Bronchial epithelial cell (primary cell): ENCODE measurements at regions not wholly inside any gene's neighbourhood (a gene's known extent, or its start where the extent isn't known, plus 50 kb on each side); places are given as distances from the start of the nearest gene placed in this dataset.

Experiments
- DNase-seq: peaks from one replicate; pipeline ENCODE4 v3.0.0-alpha.2; 2010; ENCODE audit warnings: low read depth
- FAIRE-seq: peaks from 2 replicates; lab custom pipeline; 2011; peaks lifted over from hg19 to GRCh38; lab: Jason Lieb, UNC
- H3K27me3 ChIP-seq: 2 replicates; pipeline ENCODE4 v1.5.1; 2011; ENCODE audit warnings: low read length; ENCODE audit not compliant: control insufficient read depth, insufficient read depth
- H3K36me3 ChIP-seq: 2 replicates; pipeline ENCODE4 v1.5.1; 2011; ENCODE audit warnings: low read length; ENCODE audit not compliant: control insufficient read depth, insufficient read depth
- H3K4me3 ChIP-seq: 2 replicates; pipeline ENCODE4 v1.5.1; 2011; ENCODE audit warnings: mild to moderate bottlenecking, low read depth, low read length, control low read depth
- TF ChIP-seq, protein P1 (sequence below): IDR thresholded peaks from 2 replicates; pipeline ENCODE4 v1.5.1; 2011; ENCODE audit warnings: mild to moderate bottlenecking, moderate library complexity, low read length, control low read depth, inconsistent platforms; ENCODE audit not compliant: insufficient read depth, severe bottlenecking

DNA sequence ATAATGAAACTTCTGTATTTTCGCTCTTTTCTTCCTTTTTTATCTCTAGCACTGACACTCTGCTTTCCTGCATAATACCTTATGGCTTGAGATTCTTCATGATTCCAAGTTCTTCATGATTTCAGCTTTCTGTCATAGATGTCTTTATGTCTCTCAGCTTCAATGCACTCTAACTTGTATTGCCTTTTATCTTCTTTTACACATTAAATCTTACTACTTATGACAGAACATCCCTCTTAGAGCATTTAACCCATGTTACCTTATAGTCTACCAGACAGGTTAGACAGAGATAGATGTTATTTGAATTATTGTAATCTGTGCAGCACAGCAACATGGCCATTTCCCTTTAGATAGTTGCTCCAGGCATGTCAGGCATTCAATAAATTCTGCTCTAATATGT, 1475.7 kb upstream of the TMEFF2 start:
- FAIRE-seq = no peak
- Histone ChIP-seq H3K4me3 (no peak overlapping the region), H3K27me3 (no peaks in the 10 kb centered on the region), H3K36me3 (no peaks in the 10 kb centered on the region)
- TF ChIP-seq, protein P1, sequence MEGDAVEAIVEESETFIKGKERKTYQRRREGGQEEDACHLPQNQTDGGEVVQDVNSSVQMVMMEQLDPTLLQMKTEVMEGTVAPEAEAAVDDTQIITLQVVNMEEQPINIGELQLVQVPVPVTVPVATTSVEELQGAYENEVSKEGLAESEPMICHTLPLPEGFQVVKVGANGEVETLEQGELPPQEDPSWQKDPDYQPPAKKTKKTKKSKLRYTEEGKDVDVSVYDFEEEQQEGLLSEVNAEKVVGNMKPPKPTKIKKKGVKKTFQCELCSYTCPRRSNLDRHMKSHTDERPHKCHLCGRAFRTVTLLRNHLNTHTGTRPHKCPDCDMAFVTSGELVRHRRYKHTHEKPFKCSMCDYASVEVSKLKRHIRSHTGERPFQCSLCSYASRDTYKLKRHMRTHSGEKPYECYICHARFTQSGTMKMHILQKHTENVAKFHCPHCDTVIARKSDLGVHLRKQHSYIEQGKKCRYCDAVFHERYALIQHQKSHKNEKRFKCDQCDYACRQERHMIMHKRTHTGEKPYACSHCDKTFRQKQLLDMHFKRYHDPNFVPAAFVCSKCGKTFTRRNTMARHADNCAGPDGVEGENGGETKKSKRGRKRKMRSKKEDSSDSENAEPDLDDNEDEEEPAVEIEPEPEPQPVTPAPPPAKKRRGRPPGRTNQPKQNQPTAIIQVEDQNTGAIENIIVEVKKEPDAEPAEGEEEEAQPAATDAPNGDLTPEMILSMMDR = no peak
- no peak for DNase-seq

DNA sequence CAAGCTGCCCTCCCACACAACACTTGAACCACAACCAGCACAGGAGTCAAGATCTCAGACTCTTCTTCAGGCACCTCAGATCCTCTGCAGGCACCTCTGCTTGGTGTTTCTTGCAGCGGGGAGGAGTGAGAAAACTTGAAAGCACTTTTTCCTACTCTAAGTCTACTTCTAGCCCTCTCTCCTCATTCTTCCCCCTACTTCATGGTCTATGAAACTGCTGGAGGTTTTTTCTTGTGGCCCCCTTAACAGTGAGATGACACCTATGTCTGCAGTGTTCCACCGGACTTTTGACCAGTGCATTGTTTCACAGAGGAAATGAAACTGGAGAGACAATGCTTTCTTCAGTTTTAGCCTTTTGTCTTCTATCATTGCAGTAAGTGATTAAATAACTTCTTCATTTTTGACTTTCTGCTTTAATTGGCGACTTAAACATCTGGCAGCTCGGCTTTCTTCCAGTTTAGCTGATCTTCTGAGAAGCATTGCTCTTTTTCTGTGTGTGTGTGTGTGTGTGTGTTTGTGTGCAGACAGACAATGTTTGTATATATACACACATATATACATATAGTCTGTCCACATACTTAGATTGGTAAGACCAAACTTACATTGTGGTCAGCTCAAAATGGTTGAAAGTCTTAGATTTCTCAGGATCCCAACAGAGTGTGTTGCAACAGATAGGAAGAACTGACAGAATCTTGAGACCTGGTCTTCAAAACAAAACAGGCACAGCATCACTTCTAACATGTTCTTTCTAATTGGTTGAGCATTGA, 1474.0 kb upstream of the TMEFF2 start:
- Histone ChIP-seq H3K4me3 (no peak overlapping the region), H3K27me3 (no peaks in the 10 kb centered on the region), H3K36me3 (no peaks in the 10 kb centered on the region)
- no peak for FAIRE-seq
- TF ChIP-seq, protein P1 = no peak
- DNase-seq = no peak

DNA sequence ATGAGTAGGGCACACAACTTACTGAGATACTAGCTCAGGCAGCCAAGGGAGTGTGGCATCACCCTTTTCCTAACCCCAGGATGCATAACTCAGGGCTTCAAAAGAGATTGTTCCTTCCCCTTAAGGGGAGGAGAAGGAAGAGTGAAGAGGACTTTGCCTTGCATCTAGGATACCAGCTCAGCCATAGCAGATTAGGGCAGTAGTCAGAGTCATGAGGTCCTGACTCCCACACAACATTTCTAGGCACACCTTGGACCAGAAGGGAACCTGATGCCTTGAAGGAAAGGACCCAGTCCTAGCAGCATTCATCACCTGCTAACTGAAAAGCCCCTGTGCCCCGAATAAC, 1433.2 kb upstream of the TMEFF2 start:
- TF ChIP-seq, protein P1 = no peak
- Histone ChIP-seq H3K36me3 (no peaks in the 10 kb centered on the region), H3K27me3 (no peaks in the 10 kb centered on the region), H3K4me3 (no peak overlapping the region)
- DNase-seq = no peak
- FAIRE-seq = no peak

DNA sequence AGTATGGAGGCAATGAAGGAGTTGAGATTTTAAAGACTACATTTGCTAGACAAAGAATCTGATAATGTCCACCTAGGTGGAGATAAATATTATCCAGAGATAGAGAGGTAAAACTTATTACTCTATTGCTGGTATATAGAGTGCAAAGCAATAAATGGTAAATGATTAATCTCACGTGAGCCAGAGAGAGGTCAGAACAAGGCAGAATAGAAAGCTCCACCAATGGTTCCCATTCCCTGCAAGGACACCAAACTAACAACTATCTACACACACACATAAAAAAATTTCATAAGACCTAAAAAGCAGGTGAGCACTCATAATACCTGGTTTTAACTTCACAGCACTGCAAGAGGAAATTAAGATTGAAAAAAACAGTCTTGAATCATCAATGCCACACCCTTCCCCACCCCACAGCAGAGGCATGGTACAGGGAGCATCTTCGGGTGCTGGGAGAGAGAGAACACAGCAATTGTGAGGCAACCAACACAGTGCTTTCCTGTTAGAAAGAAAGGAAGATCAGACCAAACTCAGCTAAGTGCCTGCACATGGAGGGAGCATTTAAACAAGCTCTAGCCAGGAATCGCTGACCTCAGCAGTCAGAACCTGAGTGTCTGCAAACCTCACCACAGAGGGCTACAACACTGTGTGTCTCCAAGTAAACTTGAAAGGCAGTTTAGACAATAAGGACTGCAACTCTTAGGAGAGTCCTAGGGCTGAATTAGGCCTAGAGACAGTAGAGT, 1432.6 kb upstream of the TMEFF2 start:
- FAIRE-seq (no peak), DNase-seq (no peak)
- no peaks in the 10 kb centered on the region for H3K27me3 ChIP-seq
- TF ChIP-seq, protein P1 = no peak
- H3K4me3 ChIP-seq = no peak overlapping the region
- no peaks in the 10 kb centered on the region for H3K36me3 ChIP-seq

DNA sequence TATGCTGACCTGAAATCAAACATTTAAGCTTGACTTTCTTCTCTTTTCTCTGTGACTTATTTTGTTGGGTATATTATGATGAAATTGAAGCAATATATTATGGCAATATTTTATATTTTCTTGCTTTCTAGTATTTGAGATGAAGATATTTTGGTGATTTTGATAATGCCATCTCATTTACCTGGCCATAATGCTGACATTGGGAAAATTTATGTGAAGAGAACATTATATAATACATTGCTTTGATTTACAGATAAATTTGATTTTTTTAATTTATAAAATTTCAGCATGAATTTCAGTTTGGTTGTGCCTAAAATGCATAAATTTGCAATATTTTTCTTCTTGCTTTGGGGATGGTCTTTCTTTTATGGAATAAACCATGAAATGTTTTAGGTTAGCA, 1413.7 kb upstream of the TMEFF2 start:
- Histone ChIP-seq H3K36me3 (no peaks in the 10 kb centered on the region), H3K27me3 (no peaks in the 10 kb centered on the region), H3K4me3 (no peak overlapping the region)
- FAIRE-seq (no peak), DNase-seq (no peak)
- TF ChIP-seq, protein P1 = no peak
